ENCODE measurements at regions not wholly inside any gene's neighbourhood (a gene's known extent, or its start where the extent isn't known, plus 50 kb on each side); places are given as distances from the start of the nearest gene placed in this dataset.
A peak's percentile ranks its signal among the peaks of the same experiment; 100 is the strongest.

DNA sequence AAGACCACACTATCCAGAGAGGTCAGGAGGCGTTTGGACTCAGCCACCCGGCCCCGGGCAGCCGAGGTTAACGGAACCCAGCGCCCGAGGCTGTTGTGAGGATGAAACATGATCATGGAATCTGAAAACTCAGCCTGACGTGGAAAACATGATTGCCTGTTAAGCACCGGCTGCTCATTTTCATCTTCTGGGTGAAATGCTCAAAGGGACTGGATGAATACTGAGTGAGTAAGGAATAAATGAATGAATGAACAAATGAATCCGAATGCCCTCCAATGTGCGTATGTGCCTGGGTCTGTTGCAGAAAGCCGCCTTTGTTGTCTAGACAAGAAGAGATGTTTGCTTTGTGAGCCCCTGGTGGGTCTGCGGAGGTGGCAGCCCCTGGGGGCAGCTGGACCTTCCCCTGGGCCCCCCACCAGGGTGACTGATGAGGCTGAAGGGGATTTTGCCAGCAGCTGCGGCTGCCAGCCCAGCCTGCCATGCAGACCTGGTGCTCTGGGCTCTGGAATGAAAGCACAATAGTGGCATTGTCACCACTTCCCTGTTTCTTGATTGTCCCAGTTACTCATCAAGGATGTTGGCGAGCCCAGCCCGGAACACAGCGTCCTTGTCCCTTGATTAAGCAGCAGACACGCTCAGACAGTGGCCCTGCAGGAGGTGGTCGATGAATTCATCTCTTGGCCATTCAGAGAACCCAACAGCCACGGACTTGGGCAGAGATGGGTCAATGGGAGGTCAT lies 211.1 kb downstream of the ANKRD60 start:
- Histone ChIP-seq H3K4me1 (ENCODE audit: insufficient read depth, low read length) (peaks cover 8% of the 10 kb centered on the region), H3K27ac (ENCODE audit: low read depth, low read length) (no peak overlapping the region), H3K36me3 (ENCODE audit: insufficient read depth, low read length) (no peaks in the 10 kb centered on the region), H3K9me3 (ENCODE audit: low read length) (no peaks in the 10 kb centered on the region), H3K4me3 (ENCODE audit: low read length) (no peak overlapping the region), H3K27me3 (ENCODE audit: insufficient read depth, low read length, poor library complexity, severe bottlenecking) (no peaks in the 10 kb centered on the region)
- CTCF ChIA-PET: no interaction called here
- no peaks in the 10 kb centered on the region for H3K36me3 Mint-ChIP-seq
- no peaks in the 10 kb centered on the region for H3K9me3 Mint-ChIP-seq
- DNase-seq: no peak
- H3K4me3 Mint-ChIP-seq: no peak overlapping the region
- POLR2A ChIA-PET: no interaction called here
- no peak overlapping the region for H3K27ac Mint-ChIP-seq
- peaks cover 5 to 10% (median 9%) of the 10 kb centered on the region in 3 donors for H3K4me1 Mint-ChIP-seq
- peaks cover 8 to 22% of the 10 kb centered on the region in 2 donors for H3K27me3 Mint-ChIP-seq

DNA sequence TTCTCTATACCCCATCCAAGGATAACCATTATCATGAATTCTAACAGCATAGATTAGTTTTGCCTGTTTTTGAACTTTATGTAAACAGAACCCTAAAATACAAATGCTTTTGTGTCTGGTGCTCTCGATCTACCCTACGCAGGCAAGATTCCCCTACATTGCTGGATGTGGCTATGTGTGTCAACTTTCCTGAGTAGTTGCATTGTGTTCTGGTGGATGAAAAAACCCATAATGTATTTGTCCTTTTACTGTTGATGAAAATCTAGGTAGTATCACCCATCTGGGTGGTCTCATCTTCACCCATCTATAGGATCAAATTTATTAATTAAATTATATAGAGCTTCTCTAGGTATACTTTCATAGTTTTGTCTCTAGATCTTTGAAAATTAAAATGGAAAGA lies 211.7 kb downstream of the ANKRD60 start:
- H3K4me1 ChIP-seq (ENCODE audit: insufficient read depth, low read length): peaks cover 8% of the 10 kb centered on the region
- Mint-ChIP-seq H3K4me1 (peaks cover 5 to 10% (median 9%) of the 10 kb centered on the region in 3 donors), H3K4me3 (no peak overlapping the region), H3K9me3 (no peaks in the 10 kb centered on the region), H3K27ac (no peak overlapping the region), H3K27me3 (peaks cover 10 to 25% of the 10 kb centered on the region in 2 donors), H3K36me3 (no peaks in the 10 kb centered on the region)
- H3K4me3 ChIP-seq (ENCODE audit: low read length): no peak overlapping the region
- no peaks in the 10 kb centered on the region for H3K27me3 ChIP-seq (ENCODE audit: insufficient read depth, low read length, poor library complexity, severe bottlenecking)
- ChIA-PET CTCF (no interaction called here), POLR2A (no interaction called here)
- no peaks in the 10 kb centered on the region for H3K36me3 ChIP-seq (ENCODE audit: insufficient read depth, low read length)
- DNase-seq: no peak
- H3K27ac ChIP-seq (ENCODE audit: low read depth, low read length): no peak overlapping the region
- no peaks in the 10 kb centered on the region for H3K9me3 ChIP-seq (ENCODE audit: low read length)

DNA sequence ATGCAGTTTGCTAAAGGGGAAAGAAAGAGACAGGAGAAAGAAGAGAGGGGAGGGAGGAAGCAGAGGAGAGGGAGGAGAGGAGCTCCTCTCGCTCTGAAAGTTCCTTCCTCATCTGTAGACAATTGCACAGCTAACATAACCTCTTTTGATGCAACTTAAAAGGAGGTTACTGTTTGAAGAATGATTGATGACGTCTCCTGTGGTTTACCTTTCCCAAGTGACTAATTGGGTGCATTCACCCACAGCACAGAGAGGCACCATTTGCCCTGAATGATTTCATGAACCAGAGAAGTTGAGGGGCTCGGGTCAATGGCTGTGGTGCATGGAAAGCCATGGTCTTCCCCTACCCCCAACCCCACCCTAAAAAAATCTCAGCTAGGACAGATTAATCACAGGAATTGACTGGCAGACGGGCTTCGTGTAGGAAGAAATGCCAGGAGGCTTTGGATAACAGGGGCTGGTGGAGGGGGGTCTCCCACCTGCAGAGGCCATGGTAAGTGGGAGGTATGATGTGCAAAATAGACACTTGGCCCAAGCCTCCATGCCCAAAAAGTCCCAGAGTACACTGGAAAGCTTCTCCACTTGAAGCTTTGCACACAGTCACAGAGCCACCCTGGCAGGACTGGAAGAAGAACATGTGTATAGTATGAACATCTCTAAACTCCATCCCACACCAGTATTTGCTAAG lies 213.7 kb downstream of the ANKRD60 start:
- ChIA-PET POLR2A (no interaction called here), CTCF (no interaction called here)
- Histone ChIP-seq H3K27ac (ENCODE audit: low read depth, low read length) (no peak overlapping the region), H3K9me3 (ENCODE audit: low read length) (no peaks in the 10 kb centered on the region), H3K27me3 (ENCODE audit: insufficient read depth, low read length, poor library complexity, severe bottlenecking) (no peaks in the 10 kb centered on the region), H3K36me3 (ENCODE audit: insufficient read depth, low read length) (no peaks in the 10 kb centered on the region), H3K4me3 (ENCODE audit: low read length) (no peak overlapping the region), H3K4me1 (ENCODE audit: insufficient read depth, low read length) (peaks cover 8% of the 10 kb centered on the region)
- Mint-ChIP-seq H3K27me3 (peaks cover 8 to 32% of the 10 kb centered on the region in 2 donors), H3K27ac (peak overlapping the region in 2 of 8 donors; percentile 73 to 82), H3K4me3 (no peak overlapping the region), H3K9me3 (no peaks in the 10 kb centered on the region), H3K36me3 (no peaks in the 10 kb centered on the region), H3K4me1 (peaks cover 5 to 10% (median 9%) of the 10 kb centered on the region in 3 donors)
- DNase-seq: peak in 2 of 5 donors; percentile 11 to 44

DNA sequence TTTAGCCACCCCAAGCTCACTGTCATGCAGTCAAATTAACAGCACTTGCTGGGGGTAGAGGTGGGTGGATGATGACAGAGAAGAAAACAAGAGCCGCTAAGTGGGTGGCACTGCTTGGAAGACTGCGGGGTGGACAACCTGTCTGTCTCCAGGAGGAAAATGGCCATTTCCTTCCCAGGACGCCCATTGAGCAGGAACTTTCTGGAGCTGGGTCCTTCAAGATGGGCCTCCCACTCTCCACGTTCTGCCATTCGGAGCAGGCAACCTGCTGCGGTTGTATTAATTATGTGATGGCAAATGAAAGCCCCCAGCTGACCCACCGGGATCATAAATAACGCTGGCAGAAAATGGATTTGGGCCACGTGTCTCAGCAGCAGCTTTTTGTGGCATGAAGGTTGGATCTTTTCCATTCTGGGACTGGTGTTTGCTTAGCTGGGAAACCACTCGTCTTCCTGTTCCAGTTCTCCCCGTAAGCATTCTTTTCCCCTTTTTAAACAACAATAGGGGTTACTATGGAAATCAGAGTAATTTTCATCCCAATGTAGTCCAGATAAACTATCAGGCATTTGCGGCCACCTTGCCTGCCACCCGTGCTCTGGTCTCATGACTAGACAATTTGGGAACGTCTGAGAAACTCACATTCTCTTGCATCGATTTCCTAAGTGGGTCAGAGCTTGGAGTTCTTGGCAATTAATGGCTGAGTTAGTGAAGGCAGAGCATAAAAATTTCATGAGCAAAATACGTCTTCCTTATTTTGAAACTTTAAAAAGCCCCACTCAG lies 215.5 kb downstream of the ANKRD60 start:
- Histone ChIP-seq H3K27me3 (ENCODE audit: insufficient read depth, low read length, poor library complexity, severe bottlenecking) (no peaks in the 10 kb centered on the region), H3K4me3 (ENCODE audit: low read length) (no peak overlapping the region), H3K4me1 (ENCODE audit: insufficient read depth, low read length) (peaks cover 8% of the 10 kb centered on the region), H3K9me3 (ENCODE audit: low read length) (no peaks in the 10 kb centered on the region), H3K27ac (ENCODE audit: low read depth, low read length) (no peak overlapping the region), H3K36me3 (ENCODE audit: insufficient read depth, low read length) (no peaks in the 10 kb centered on the region)
- peaks cover 7 to 37% of the 10 kb centered on the region in 2 donors for H3K27me3 Mint-ChIP-seq
- no peaks in the 10 kb centered on the region for H3K36me3 Mint-ChIP-seq
- no peak overlapping the region for H3K27ac Mint-ChIP-seq
- DNase-seq: no peak
- ChIA-PET POLR2A (no interaction called here), CTCF (no interaction called here)
- no peaks in the 10 kb centered on the region for H3K9me3 Mint-ChIP-seq
- peaks cover 5 to 10% (median 9%) of the 10 kb centered on the region in 3 donors for H3K4me1 Mint-ChIP-seq
- H3K4me3 Mint-ChIP-seq: no peak overlapping the region

DNA sequence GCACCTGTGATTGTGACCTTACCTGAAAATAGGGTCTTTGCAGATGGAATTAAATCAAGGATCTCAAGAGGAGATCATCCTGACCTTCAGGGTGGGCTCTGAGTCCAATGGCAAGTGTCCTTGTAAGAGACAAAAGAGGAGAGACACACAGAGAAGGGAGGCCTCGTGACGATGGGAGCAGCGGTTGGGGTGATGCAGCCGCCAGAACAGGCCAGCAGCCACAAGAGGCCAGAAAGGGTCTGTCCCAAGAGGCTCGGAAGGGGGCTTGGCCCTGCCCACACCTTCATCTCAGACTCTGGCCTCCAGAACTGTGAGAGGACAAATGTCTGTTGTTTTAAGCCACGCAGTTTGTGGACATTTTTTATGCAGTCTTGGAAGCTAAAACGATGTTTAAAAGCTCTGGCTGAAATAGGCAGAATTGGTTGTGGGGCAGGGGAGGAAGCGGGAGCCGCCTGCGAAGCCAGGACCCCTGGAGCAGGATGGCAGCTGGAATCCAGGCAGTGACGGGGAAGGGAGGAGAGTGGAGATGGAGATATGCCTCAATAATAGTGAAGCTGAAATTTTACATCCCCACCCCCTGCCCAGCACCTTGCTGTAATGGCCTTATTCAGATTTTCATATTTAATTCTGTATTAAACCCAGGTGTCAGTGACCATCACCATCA lies 216.4 kb downstream of the ANKRD60 start:
- Mint-ChIP-seq H3K27me3 (peaks cover 7 to 40% of the 10 kb centered on the region in 2 donors), H3K27ac (no peak overlapping the region), H3K36me3 (no peaks in the 10 kb centered on the region), H3K4me3 (no peak overlapping the region), H3K4me1 (peaks cover 5 to 10% (median 9%) of the 10 kb centered on the region in 3 donors), H3K9me3 (no peaks in the 10 kb centered on the region)
- ChIA-PET CTCF (no interaction called here), POLR2A (no interaction called here)
- Histone ChIP-seq H3K27ac (ENCODE audit: low read depth, low read length) (no peak overlapping the region), H3K4me1 (ENCODE audit: insufficient read depth, low read length) (peaks cover 8% of the 10 kb centered on the region), H3K4me3 (ENCODE audit: low read length) (no peak overlapping the region), H3K9me3 (ENCODE audit: low read length) (no peaks in the 10 kb centered on the region), H3K27me3 (ENCODE audit: insufficient read depth, low read length, poor library complexity, severe bottlenecking) (no peaks in the 10 kb centered on the region), H3K36me3 (ENCODE audit: insufficient read depth, low read length) (no peaks in the 10 kb centered on the region)
- no peak for DNase-seq

DNA sequence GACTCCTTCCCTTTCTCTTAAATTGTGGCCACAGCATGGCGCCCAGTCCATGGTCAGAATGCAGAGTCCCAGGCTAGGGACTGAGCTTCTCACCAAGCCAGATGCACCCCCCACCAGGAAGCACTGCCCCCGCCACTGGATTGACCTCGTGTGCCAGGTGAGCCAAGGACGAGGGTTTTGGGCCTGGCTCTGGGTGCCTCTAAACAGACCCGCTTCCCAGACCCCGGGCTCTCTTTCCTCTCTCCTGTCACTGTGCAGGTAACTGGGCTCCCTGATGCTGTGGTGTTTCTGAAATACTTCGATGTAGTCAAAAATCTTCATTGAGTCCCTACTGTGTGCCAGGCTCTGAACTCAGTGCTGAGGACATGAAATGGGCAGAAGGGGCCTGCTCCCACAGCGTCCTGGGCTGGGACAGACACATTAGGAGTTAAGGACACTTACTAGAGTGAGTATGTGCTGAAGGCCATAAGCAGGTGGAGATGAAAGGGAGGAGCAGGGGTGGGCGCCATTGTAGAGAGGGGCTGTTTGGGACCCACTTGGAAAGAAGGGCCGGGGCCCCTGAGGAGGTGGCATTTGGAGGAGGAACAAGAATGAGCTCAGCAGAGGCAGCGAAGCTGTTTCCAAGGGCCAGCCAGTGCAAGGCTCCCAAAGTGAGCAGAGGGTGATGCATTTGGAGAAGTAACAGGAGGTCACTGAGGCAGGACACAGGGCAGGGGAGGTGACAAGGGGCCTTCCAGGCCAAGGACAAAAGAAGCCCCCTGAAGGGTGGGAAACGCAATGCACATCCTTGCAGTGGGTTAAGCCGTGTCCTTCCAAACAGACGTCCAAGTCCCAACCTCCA lies 217.1 kb downstream of the ANKRD60 start:
- Mint-ChIP-seq H3K9me3 (no peaks in the 10 kb centered on the region), H3K4me1 (peaks cover 5 to 10% (median 9%) of the 10 kb centered on the region in 3 donors), H3K27me3 (peaks cover 9 to 40% of the 10 kb centered on the region in 2 donors), H3K4me3 (no peak overlapping the region), H3K36me3 (no peaks in the 10 kb centered on the region), H3K27ac (no peak overlapping the region)
- peaks cover 8% of the 10 kb centered on the region for H3K4me1 ChIP-seq (ENCODE audit: insufficient read depth, low read length)
- H3K27ac ChIP-seq (ENCODE audit: low read depth, low read length): no peak overlapping the region
- no peak for DNase-seq
- no peaks in the 10 kb centered on the region for H3K36me3 ChIP-seq (ENCODE audit: insufficient read depth, low read length)
- CTCF ChIA-PET: no interaction called here
- no peaks in the 10 kb centered on the region for H3K27me3 ChIP-seq (ENCODE audit: insufficient read depth, low read length, poor library complexity, severe bottlenecking)
- POLR2A ChIA-PET: no interaction called here
- H3K4me3 ChIP-seq (ENCODE audit: low read length): no peak overlapping the region
- no peaks in the 10 kb centered on the region for H3K9me3 ChIP-seq (ENCODE audit: low read length)

DNA sequence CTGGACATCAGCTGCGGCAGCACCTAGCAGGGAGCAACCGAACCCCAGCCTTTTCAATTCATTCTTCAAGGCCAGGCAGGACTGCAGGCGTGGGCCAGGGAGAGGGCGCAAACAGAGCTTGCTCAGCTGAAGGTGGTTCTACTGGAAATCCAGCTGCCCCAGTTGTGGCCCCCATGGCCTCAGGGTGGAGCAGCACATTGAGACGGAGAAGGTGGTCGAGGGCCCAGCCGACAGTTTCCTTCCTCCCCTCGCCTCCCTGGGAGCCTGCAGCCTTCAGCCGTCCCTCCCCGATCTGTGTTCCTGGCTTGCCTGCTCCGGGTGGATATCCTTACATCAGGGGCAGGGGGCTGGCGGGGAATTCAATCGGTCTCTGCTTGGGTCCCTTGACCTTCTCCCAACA lies 217.8 kb downstream of the ANKRD60 start:
- CTCF ChIA-PET: no interaction called here

More for the DNA sequence above, 217.8 kb downstream of the ANKRD60 start:
- peaks cover 8% of the 10 kb centered on the region for H3K4me1 ChIP-seq (ENCODE audit: insufficient read depth, low read length)
- H3K4me3 ChIP-seq (ENCODE audit: low read length): no peak overlapping the region
- Mint-ChIP-seq H3K36me3 (no peaks in the 10 kb centered on the region), H3K4me1 (peaks cover 5 to 10% (median 9%) of the 10 kb centered on the region in 3 donors), H3K9me3 (no peaks in the 10 kb centered on the region), H3K4me3 (no peak overlapping the region), H3K27me3 (peaks cover 10 to 43% of the 10 kb centered on the region in 2 donors), H3K27ac (no peak overlapping the region)
- no peaks in the 10 kb centered on the region for H3K9me3 ChIP-seq (ENCODE audit: low read length)
- H3K27me3 ChIP-seq (ENCODE audit: insufficient read depth, low read length, poor library complexity, severe bottlenecking): no peaks in the 10 kb centered on the region
- H3K27ac ChIP-seq (ENCODE audit: low read depth, low read length): no peak overlapping the region
- DNase-seq: no peak
- no peaks in the 10 kb centered on the region for H3K36me3 ChIP-seq (ENCODE audit: insufficient read depth, low read length)
- POLR2A ChIA-PET: no interaction called here
